Peyer's patch (tissue), 4 donors: ENCODE measurements at regions not wholly inside any gene's neighbourhood (a gene's known extent, or its start where the extent isn't known, plus 50 kb on each side); places are given as distances from the start of the nearest gene placed in this dataset.
A peak's percentile ranks its signal among the peaks of the same experiment; 100 is the strongest.

Source experiments
- DNase-seq, 3 donors: peaks; one replicate each; pipeline ENCODE4 v3.0.0-alpha.2; 2017 to 2019
- H3K27ac ChIP-seq, 4 donors: fragments of 200-600 bp; sonication (generic); one replicate each; pipeline ENCODE4 v1.5.1; 2016 to 2019
- H3K27me3 ChIP-seq, 2 donors: fragments of 200-600 bp; sonication (generic); one replicate each; pipeline ENCODE4 v1.5.1; 2019
- H3K36me3 ChIP-seq, 3 donors: fragments of 200-600 bp; sonication (generic); one replicate each; pipeline ENCODE4 v1.5.1; 2016 to 2019
- H3K4me1 ChIP-seq, 4 donors: fragments of 200-600 bp; sonication (generic); one replicate each; pipeline ENCODE4 v1.5.1; 2016 to 2019
- H3K4me3 ChIP-seq, 4 donors: fragments of 200-600 bp; sonication (generic); 1 replicate in 3 of 4; 2 replicates in 1 of 4; pipeline ENCODE4 v1.5.1; 2016 to 2019; ENCODE audit warnings: mild to moderate bottlenecking in 1 of 4
- H3K9me3 ChIP-seq, 4 donors: fragments of 200-600 bp; sonication (generic); one replicate each; pipeline ENCODE4 v1.5.1; 2016 to 2019; ENCODE audit warnings: mild to moderate bottlenecking in 1 of 4
- POLR2A ChIP-seq, 2 donors: fragments of 450-650 bp; IDR thresholded peaks; one replicate each; pipeline ENCODE4 v1.5.1; 2017; ENCODE audit warnings: antibody characterized with exemption in 2 of 2, mild to moderate bottlenecking in 2 of 2, moderate library complexity in 2 of 2
- TF ChIP-seq, protein P1 (sequence below), 6 experiments: fragments of 450-650 bp in 4 of 6; fragments of 200-600 bp in 2 of 6; sonication (generic) in 1 of 6; IDR thresholded peaks; one replicate each; pipeline ENCODE4 v1.5.1; 2017 to 2019; ENCODE audit warnings: antibody characterized with exemption in 6 of 6, mild to moderate bottlenecking in 3 of 6, moderate library complexity in 1 of 6

DNA sequence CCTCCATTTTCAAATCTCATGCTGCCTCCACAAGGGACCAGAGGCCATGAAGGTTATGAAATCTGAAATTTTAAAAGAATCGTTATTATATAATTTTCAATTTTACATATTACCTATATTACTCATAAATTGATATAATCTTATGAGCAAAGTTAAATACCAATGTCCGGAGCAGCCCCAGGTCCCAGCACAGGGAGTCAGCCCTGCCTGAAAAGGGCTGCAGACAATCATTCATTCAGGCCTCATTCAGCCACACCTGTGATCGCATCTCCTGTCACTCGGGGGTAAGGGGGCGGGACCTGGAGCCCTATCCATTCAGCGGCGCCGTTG is 172.5 kb downstream of the AHSP start:
- TF ChIP-seq POLR2A (IDR thresholded peaks at IDR 0.05): no peak
- TF ChIP-seq, protein P1, sequence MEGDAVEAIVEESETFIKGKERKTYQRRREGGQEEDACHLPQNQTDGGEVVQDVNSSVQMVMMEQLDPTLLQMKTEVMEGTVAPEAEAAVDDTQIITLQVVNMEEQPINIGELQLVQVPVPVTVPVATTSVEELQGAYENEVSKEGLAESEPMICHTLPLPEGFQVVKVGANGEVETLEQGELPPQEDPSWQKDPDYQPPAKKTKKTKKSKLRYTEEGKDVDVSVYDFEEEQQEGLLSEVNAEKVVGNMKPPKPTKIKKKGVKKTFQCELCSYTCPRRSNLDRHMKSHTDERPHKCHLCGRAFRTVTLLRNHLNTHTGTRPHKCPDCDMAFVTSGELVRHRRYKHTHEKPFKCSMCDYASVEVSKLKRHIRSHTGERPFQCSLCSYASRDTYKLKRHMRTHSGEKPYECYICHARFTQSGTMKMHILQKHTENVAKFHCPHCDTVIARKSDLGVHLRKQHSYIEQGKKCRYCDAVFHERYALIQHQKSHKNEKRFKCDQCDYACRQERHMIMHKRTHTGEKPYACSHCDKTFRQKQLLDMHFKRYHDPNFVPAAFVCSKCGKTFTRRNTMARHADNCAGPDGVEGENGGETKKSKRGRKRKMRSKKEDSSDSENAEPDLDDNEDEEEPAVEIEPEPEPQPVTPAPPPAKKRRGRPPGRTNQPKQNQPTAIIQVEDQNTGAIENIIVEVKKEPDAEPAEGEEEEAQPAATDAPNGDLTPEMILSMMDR (IDR thresholded peaks at IDR 0.05): no peak
- Histone ChIP-seq H3K4me1 (peaks cover 0 to 8% (median 6%) of the 10 kb centered on the region in 4 donors), H3K36me3 (peaks cover 0 to 23% (median 0%) of the 10 kb centered on the region in 3 donors), H3K27ac (peak overlapping the region; percentile 52 to 77 (median 75)), H3K9me3 (no peaks in the 10 kb centered on the region), H3K4me3 (peak overlapping the region; percentile 68 to 88 (median 79)), H3K27me3 (no peaks in the 10 kb centered on the region)
- DNase-seq: no peak

DNA sequence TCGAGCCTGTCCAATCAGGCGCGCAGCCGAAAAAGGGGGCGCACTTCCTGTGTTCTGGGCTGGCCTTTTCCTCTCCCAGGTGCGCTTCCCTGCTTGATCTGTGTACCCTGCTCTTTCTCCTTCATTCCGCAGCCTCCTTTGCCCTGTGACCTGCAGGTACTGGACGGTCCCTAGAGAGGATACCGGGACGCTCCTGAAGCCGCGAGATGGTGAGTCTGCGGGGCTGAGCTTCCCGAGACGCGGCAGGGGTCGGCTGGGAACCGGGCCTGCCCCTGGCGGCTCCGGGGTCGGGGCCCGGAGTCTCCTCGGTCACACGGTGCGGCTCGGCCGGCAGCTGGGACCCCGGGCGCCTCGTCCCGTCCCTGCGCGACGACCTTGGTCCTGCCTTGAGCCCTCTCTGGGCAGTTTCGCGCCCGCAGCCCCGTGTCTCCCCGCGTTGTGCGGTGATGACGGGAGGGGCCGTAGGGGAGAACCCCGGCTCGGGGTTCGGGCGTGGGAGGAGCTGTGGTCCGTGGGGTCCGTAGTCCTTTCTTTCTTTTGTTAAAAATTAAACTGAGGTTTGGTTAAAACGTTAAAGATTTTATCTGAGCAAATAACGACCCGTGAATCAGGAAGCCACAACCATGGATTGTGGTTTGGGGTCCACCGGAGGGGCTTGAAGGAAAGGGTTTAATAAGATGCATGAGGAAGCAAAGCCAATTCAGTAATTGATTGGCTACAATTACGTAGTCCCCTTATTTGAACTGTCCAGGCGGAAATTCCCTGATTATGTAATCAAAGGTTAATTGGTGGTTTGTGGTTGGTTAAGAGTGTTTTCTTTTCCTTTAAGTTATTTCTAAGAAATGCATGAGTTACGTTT is 172.8 kb upstream of the ZNF267 start:
- Histone ChIP-seq H3K27me3 (no peaks in the 10 kb centered on the region), H3K9me3 (no peaks in the 10 kb centered on the region), H3K4me3 (peak overlapping the region; percentile 68 to 88 (median 79)), H3K36me3 (peaks cover 0 to 29% (median 0%) of the 10 kb centered on the region in 3 donors), H3K4me1 (peaks cover 0 to 8% (median 6%) of the 10 kb centered on the region in 4 donors), H3K27ac (peak overlapping the region; percentile 52 to 77 (median 75))
- DNase-seq: peak; percentile 90 to 97 (median 97)
- TF ChIP-seq, protein P1 (IDR thresholded peaks at IDR 0.05): peak in 1 of 6 experiments; percentile 2
- TF ChIP-seq POLR2A (IDR thresholded peaks at IDR 0.05): peak in 1 of 2 donors; percentile 45

DNA sequence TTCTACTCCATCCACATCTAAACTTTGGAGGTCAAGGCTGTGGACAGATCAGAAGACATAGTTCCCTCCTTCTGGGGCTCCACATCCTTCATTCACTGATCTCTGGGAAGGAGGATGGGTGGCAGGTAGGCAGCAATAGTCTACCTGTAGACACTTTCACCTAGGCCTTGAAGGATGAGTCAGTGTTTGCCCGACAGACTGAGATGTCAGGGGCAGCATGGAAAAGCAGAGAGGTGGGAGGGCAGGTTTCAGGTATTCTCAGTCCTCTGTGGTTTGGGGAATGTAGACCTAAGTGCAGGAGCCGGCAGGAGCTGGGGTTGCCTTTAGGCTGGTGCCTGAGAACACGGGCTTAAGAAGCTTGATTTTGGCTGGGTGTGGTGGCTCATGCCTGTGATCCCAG is 171.9 kb upstream of the ZNF267 start:
- Histone ChIP-seq H3K27ac (no peak overlapping the region), H3K4me3 (no peak overlapping the region), H3K9me3 (no peaks in the 10 kb centered on the region), H3K36me3 (peaks cover 0 to 39% (median 0%) of the 10 kb centered on the region in 3 donors), H3K27me3 (no peaks in the 10 kb centered on the region), H3K4me1 (peaks cover 0 to 8% (median 6%) of the 10 kb centered on the region in 4 donors)
- DNase-seq: no peak
- no peak for TF ChIP-seq POLR2A (IDR thresholded peaks at IDR 0.05)
- TF ChIP-seq, protein P1 (IDR thresholded peaks at IDR 0.05): no peak

DNA sequence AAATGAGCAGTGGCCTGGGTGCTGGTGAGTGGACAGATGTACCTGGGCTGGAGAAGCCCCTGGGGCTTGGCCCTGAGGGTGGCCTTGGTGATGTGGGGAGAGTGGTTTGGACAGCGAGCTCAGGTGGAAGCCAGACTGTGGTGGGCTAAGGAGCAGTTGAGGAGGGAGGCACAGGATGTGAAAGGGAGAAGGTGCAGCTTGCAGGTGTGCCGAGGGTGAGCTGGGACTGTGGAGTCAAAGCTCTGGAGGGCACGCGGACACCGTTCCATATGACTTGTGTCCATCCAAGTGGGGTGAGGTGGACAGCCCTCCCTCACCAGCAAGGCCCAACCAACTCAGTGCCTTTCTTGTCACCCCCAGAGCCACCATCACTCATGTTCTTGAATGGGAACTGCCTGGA is 170.8 kb upstream of the ZNF267 start:
- Histone ChIP-seq H3K4me3 (no peak overlapping the region), H3K27me3 (no peaks in the 10 kb centered on the region), H3K4me1 (peaks cover 0 to 8% (median 6%) of the 10 kb centered on the region in 4 donors), H3K9me3 (no peaks in the 10 kb centered on the region), H3K36me3 (peaks cover 0 to 48% (median 0%) of the 10 kb centered on the region in 3 donors), H3K27ac (no peak overlapping the region)
- TF ChIP-seq POLR2A (IDR thresholded peaks at IDR 0.05): no peak
- TF ChIP-seq, protein P1 (IDR thresholded peaks at IDR 0.05): no peak
- no peak for DNase-seq

DNA sequence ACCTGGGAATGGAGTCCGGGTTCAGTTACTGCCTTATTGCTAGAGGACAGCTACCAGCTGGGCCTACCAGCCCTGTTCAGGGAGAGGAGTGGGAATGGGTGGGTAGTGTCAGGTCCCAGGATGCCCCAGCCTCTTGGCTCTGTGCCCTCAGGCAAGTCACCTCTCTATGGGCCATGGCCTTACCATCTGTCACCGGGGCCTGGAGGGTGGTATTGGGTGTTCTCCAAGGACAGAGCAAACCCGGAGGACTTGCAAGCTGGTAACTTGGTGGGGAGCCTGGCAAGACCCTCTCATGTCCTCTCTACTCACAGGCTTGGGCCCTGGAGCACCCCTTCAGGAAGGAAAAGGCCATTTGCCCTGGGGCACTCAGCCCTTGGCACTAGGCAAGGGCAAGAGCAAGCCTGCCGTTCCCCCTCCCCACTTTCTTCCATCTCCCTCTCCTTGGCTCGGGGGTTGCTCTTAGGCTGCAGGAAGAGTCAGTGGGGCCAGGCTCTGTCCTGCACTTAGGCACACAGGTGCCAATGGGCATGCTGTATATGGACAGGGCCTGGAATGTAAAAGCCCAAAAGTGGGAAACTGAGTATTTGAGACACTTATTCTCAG is 170.0 kb upstream of the ZNF267 start:
- no peak for TF ChIP-seq POLR2A (IDR thresholded peaks at IDR 0.05)
- TF ChIP-seq, protein P1 (IDR thresholded peaks at IDR 0.05): no peak
- H3K9me3 ChIP-seq: no peaks in the 10 kb centered on the region
- peaks cover 0 to 55% (median 0%) of the 10 kb centered on the region in 3 donors for H3K36me3 ChIP-seq
- no peak overlapping the region for H3K27ac ChIP-seq
- peaks cover 0 to 8% (median 6%) of the 10 kb centered on the region in 4 donors for H3K4me1 ChIP-seq
- H3K27me3 ChIP-seq: no peaks in the 10 kb centered on the region
- H3K4me3 ChIP-seq: no peak overlapping the region
- no peak for DNase-seq
